Fibroblast of lung (primary cell): ENCODE measurements at regions not wholly inside any gene's neighbourhood (a gene's known extent, or its start where the extent isn't known, plus 50 kb on each side); places are given as distances from the start of the nearest gene placed in this dataset.

Experiments
- DNase-seq, 2 donors: peaks; one replicate each; pipeline versions ENCODE4 v3.0.0 to v3.0.0-alpha.2; 2010; ENCODE audit warnings: low read depth in 2 of 2
- H2AFZ ChIP-seq: 2 replicates; pipeline ENCODE4 v1.5.1; 2012; ENCODE audit warnings: low read length, control low read depth, inconsistent platforms
- H3K27ac ChIP-seq: 2 replicates; pipeline ENCODE4 v1.5.1; 2011; ENCODE audit warnings: low read length, control low read depth; ENCODE audit not compliant: insufficient read depth
- H3K27me3 ChIP-seq: 2 replicates; pipeline ENCODE4 v1.5.1; 2011; ENCODE audit warnings: mild to moderate bottlenecking, low read length; ENCODE audit not compliant: control insufficient read depth, insufficient read depth
- H3K36me3 ChIP-seq: 2 replicates; pipeline ENCODE4 v1.5.1; 2011; ENCODE audit warnings: low read length; ENCODE audit not compliant: control insufficient read depth, insufficient read depth
- H3K4me1 ChIP-seq: 2 replicates; pipeline ENCODE4 v1.5.1; 2011; ENCODE audit warnings: low read length; ENCODE audit not compliant: control insufficient read depth, insufficient read depth; ENCODE audit errors: extremely low read depth
- H3K4me2 ChIP-seq: 2 replicates; pipeline ENCODE4 v1.5.1; 2011; ENCODE audit warnings: low read length, control low read depth; ENCODE audit not compliant: insufficient read depth; ENCODE audit errors: extremely low read depth
- H3K4me3 ChIP-seq, 4 experiments: fragments of 200-600 bp in 1 of 4; sonication (generic) in 1 of 4; replicated peaks in 1 of 4; 2 replicates each; pipeline ENCODE4 v1.5.1; 2011 to 2016; ENCODE audit warnings: low read length in 4 of 4, low read depth in 3 of 4, mild to moderate bottlenecking in 3 of 4, control low read depth in 2 of 4, inconsistent platforms in 1 of 4, mixed read lengths in 1 of 4; ENCODE audit not compliant: insufficient read depth in 1 of 4; ENCODE audit errors: control extremely low read depth in 1 of 4
- H3K79me2 ChIP-seq: 2 replicates; pipeline ENCODE4 v1.5.1; 2012; ENCODE audit warnings: mild to moderate bottlenecking, low read length, inconsistent platforms; ENCODE audit not compliant: control insufficient read depth, insufficient read depth
- H3K9ac ChIP-seq: 2 replicates; pipeline ENCODE4 v1.5.1; 2011; ENCODE audit warnings: mild to moderate bottlenecking, low read length, control low read depth; ENCODE audit not compliant: insufficient read depth
- H3K9me3 ChIP-seq: 2 replicates; pipeline ENCODE4 v1.5.1; 2012; ENCODE audit warnings: low read depth, low read length; ENCODE audit not compliant: control insufficient read depth, insufficient read depth
- H4K20me1 ChIP-seq: 2 replicates; pipeline ENCODE4 v1.5.1; 2011; ENCODE audit warnings: low read length; ENCODE audit not compliant: control insufficient read depth, insufficient read depth; ENCODE audit errors: extremely low read depth
- CTCF ChIP-seq, 2 donors: IDR thresholded peaks in 1 of 2; conservative IDR thresholded peaks in 1 of 2; 1 replicate in 1 of 2; 2 replicates in 1 of 2; pipeline ENCODE4 v1.5.1; 2011 to 2012; ENCODE audit warnings: low read length in 2 of 2, control low read depth in 1 of 2, inconsistent platforms in 1 of 2, low read depth in 1 of 2, mild to moderate bottlenecking in 1 of 2
- EZH2 ChIP-seq: IDR thresholded peaks from 2 replicates; pipeline ENCODE4 v1.5.1; 2012; ENCODE audit warnings: low read length, control low read depth, mild to moderate bottlenecking; ENCODE audit errors: missing control alignments

GRCh38 chr13:33717775-33718174 is 100.2 kb upstream of the RFC3 start:
- TF ChIP-seq CTCF (conservative IDR thresholded peaks at IDR 0.05 in 1 of 2, IDR thresholded peaks at IDR 0.05 in 1 of 2; ENCODE audit: low read depth in 1 of 2, low read length in 2 of 2) (no peak), EZH2 (no peak)
- no peak overlapping the region for H3K4me3 ChIP-seq
- no peaks in the 10 kb centered on the region for H3K9me3 ChIP-seq
- DNase-seq, result no peak
- no peaks in the 10 kb centered on the region for H3K79me2 ChIP-seq
- no peaks in the 10 kb centered on the region for H3K27me3 ChIP-seq
- no peaks in the 10 kb centered on the region for H3K36me3 ChIP-seq
- H3K9ac ChIP-seq, result no peak overlapping the region
- no peaks in the 10 kb centered on the region for H4K20me1 ChIP-seq
- H3K27ac ChIP-seq, result no peak overlapping the region
- no peak overlapping the region for H3K4me2 ChIP-seq
- no peaks in the 10 kb centered on the region for H3K4me1 ChIP-seq
- H2AFZ ChIP-seq, result no peak overlapping the region

- H3K9me3 ChIP-seq, result no peaks in the 10 kb centered on the region
- H3K4me1 ChIP-seq, result no peaks in the 10 kb centered on the region
- H4K20me1 ChIP-seq, result no peaks in the 10 kb centered on the region
- peak; percentile 30 to 75 for DNase-seq
- no peak overlapping the region for H3K4me3 ChIP-seq
- no peak overlapping the region for H3K9ac ChIP-seq
- TF ChIP-seq CTCF (conservative IDR thresholded peaks at IDR 0.05 in 1 of 2, IDR thresholded peaks at IDR 0.05 in 1 of 2; ENCODE audit: low read depth in 1 of 2, low read length in 2 of 2) (no peak), EZH2 (no peak)
- H3K27ac ChIP-seq, result no peak overlapping the region
- no peaks in the 10 kb centered on the region for H3K79me2 ChIP-seq
- no peaks in the 10 kb centered on the region for H3K27me3 ChIP-seq
- H2AFZ ChIP-seq, result peak overlapping the region; percentile 50
- no peaks in the 10 kb centered on the region for H3K36me3 ChIP-seq
- peak overlapping the region; percentile 77 for H3K4me2 ChIP-seq
These were observed 96.2 kb upstream of the RFC3 start for GRCh38 chr13:33721724-33722123.

GRCh38 chr13:33722216-33722915 is 95.6 kb upstream of the RFC3 start:
- Histone ChIP-seq H3K27me3 (no peaks in the 10 kb centered on the region), H3K27ac (no peak overlapping the region), H3K4me2 (peak overlapping the region; percentile 77), H3K36me3 (no peaks in the 10 kb centered on the region), H3K79me2 (no peaks in the 10 kb centered on the region), H3K4me3 (peak overlapping the region in 3 of 4 experiments; percentile 6 to 33 (median 14)), H3K9me3 (no peaks in the 10 kb centered on the region), H4K20me1 (no peaks in the 10 kb centered on the region), H3K4me1 (no peaks in the 10 kb centered on the region), H2AFZ (peak overlapping the region; percentile 49), H3K9ac (no peak overlapping the region)
- DNase-seq, result peak in 1 of 2 donors; percentile 34
- TF ChIP-seq CTCF (conservative IDR thresholded peaks at IDR 0.05 in 1 of 2, IDR thresholded peaks at IDR 0.05 in 1 of 2; ENCODE audit: low read depth in 1 of 2, low read length in 2 of 2), result no peak
- TF ChIP-seq EZH2, result no peak
